Activated CD4-positive, CD25-positive, alpha-beta regulatory T cell treated with anti-CD3 and anti-CD28 coated beads, Interleukin-2, amount 50 U/mL, for 72 hours (primary cell): ENCODE measurements at regions not wholly inside any gene's neighbourhood (a gene's known extent, or its start where the extent isn't known, plus 50 kb on each side); places are given as distances from the start of the nearest gene placed in this dataset.
"Not testable (repeated sequence)": the region's sequence is repeated elsewhere in the genome, so short reads cannot be mapped to it uniquely, and the experiment has no call there.

Experiments
- DNase-seq: peaks from one replicate; pipeline ENCODE4 v3.0.0; 2021

GRCh38 chr10:62669341-62669740 lies 135.2 kb upstream of the ADO start:
- DNase-seq = no peak

DNA sequence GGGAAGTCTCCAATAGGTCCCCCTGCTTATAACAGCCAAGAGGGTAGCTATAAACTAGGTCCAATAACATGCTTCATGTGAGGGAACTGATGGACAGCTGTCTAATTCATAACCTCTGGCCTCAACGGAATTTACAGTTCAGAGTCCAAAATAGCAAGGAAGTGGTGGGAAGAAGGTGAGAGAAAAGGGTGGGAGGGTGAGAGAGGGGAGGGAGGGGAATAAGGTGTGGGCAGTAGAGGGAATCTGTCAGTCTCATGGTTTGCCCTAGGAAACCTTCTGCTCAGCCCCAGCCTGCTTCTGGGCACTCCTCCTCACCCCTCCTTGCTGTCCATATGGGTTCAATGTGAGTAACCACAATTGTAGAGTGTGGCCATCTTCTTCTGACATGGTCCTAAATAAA lies 133.4 kb upstream of the ADO start:
- no peak for DNase-seq

DNA sequence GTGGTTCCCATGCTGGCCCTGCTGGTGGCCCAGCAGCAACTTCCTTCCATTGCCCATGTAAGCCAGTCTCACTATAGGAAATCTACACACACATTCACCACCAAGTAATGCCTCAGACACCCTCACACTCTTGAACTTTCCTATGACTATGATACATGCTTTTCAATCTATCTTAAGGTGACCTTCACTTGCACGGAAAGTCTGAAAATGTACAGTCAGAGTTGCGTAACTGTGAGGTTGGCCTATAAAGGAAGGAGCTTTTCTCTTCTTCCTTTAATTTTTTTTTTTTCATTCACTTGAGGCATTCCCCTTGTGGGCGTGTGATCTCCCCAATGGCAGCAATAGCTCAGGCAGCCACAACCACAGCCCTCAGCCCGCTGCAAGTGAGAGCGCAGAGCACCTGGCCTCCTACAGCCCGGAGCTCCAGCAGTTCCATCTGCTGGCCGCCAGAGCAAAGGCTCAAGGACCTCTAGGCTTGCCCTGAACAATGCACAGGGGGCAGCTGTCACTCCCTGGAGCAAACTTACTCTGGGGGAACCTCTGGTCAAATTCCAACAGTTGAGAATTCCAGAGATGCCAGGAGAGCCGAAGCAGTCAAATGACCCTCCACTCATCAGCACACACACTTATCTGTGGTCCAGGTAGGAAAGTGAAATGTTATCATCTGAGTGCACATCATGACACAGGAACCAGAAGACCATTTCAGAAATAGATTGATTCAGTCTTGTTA lies 123.1 kb upstream of the ADO start:
- peak; percentile 67 for DNase-seq

DNA sequence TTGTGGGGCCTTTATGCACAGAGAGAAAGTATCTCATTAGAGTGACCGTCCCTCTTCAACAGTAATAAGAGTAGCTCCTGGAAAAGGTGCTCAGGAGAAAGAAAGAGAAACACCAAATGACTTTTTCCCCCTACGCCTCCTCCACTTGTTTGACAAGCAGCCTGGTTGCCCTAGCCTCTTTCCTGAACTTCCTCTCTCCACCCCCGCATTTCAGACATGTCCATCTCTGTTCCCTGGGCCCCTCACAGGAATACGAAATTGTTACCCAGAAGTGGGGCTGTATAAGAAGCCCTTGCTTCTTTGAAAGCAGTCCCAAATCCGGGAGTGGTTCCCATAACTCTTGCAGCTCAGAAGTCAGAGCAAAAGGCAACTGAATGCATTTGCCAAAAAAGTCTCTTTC lies 119.6 kb upstream of the ADO start:
- no peak for DNase-seq

- DNase-seq = no peak
These were observed 117.2 kb upstream of the ADO start for GRCh38 chr10:62687230-62687748.

DNA sequence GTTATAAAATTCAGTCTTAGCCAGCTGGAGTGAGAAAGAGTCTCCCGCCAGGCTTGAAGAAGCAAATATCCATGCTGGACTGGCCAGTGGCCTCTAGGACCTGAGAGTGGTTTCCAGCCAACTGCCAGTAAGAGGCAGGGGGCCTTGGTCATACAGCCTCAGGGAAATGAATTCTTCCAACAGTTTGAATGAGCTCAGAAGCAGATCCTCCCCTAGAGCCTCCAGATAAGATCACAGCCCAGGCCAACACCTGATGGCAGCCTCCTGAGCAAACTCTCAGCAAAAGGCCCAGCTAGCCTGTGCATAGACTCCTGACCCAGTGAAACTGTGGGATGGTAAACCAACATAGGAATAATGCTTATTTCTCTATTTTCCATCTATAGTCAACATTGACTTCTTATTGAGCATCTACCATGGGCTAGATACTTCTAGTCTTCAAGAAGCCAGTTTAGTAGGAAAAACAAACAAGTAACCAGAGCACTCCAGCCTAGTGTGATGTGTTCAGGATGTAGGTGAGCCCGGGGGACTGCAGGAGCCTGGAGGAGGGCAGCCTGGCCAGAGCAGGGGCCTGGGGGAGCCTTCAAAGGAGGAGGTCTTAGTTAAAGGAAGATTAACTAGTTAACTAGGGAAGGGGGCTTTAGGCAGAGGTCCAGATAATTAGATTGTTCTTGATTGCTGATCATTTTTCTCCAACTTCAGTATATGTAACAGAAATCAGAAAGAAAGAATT lies 115.4 kb upstream of the ADO start:
- DNase-seq = no peak

DNA sequence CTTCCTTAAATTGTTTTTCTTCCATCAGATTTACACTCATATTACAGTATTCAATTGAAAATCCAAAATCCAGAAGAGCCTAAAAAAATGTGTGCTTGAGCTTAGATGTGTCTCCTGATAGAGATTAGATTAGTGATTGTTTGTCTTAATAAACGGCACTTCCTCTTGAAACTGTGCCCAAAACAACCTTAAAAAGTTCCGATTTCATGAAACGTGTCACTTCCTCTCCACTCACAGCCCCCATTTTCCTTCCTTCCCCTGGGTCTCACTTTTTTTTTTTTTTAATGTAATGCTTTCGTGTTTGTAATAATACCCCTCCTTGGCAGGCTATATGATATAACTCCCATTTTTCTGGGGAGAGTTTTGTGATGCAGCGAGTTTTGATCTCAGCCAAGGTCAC lies 114.8 kb upstream of the ADO start:
- DNase-seq = no peak

GRCh38 chr10:62690703-62691102 lies 113.8 kb upstream of the ADO start:
- DNase-seq = no peak

DNA sequence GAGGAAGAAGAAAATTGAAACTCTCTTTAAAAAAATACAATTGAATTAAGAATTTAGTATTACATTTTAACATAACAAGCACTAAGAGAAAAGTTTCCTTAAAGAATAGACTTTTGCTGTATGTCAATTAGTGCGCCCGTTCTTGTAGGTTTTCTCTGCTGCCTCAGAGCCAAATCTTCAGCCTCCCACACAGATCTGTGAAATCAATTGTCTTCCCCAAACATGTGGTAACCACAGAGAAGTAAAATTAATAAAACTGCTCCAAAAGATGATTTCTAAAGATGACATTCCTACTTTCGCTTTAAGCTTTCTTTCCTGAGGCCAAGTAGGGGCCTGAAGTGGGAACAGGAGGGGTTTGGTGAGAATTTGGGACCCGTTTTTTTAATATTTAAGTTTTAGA lies 113.2 kb upstream of the ADO start:
- DNase-seq = no peak

DNA sequence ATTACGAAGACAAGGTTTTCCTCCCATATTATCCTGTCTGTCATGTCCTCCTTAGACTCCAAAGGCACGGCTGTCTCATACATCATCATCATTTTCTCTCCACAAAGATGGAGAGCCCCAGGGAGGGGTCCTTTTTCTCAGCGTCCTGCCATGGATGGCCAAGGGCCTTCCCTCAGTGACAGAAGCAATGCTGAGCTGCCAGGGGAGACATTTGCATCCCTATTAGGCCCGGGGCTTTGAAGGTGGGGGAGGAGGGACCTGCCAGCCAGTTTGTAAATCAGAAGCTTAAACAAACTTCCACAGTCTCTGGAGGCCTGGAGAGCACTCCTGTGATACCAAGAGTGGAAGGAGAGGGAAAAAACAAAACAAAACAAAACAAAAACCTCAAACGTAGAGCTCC lies 112.4 kb upstream of the ADO start:
- DNase-seq = no peak

DNA sequence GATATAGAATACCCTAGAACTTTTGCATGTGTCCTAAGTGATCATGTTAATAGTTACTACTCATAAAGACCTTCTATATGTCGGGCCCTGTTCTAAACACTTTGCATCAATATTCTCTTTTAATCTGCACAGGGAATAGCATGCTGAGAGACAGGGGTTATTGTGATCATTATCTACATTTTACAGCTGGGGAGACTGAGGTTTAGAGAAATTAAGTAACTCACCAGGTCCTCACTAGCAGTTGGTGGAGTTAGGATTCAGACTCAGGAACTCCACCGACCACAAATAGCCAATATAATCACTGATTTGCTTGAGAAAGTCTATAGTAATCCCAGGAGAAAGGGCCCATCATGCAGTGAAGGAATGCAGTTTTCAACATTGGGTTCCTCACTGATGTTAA lies 111.2 kb upstream of the ADO start:
- no peak for DNase-seq

- no peak for DNase-seq
These were observed 109.9 kb upstream of the ADO start for GRCh38 chr10:62694537-62695126.

- no peak for DNase-seq
These were observed 107.7 kb upstream of the ADO start for GRCh38 chr10:62696798-62697197.

DNA sequence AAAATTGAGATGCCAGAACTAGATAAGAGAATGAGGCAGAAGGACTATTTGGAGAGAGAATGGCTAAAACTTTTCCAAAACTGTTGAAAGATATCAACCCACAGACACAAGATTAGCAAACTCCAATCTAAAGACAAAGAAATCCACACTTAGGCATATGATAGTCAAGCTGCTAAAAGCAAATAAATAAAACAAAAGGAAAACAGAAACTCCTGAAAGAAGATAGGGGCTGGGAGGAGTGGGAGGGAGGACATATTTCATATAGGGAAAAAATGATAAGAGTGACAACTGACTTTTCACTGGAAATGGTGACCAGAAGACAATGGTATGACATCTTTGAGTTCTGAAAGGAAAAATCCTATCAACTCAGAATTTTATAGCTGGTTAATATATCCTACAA lies 105.4 kb upstream of the ADO start:
- DNase-seq = no peak

DNA sequence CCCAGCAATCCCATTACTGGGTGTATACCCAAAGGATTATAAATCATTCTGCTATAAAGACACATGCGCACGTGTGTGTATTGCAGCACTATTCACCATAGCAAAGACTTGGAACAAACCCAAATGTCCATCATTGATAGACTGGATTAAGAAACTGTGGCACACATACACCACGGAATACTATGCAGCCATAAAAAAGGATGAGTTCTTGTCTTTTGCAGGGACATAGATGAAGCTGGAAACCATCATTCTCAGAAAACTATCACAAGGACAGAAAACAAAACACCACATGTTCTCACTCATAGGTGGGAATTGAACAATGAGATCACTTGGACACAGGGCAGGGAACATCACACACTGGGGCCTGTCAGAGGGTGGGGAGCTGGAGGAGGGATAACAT lies 100.4 kb upstream of the ADO start:
- DNase-seq = not testable (repeated sequence)

GRCh38 chr10:62705789-62706188 lies 98.7 kb upstream of the ADO start:
- no peak for DNase-seq

DNA sequence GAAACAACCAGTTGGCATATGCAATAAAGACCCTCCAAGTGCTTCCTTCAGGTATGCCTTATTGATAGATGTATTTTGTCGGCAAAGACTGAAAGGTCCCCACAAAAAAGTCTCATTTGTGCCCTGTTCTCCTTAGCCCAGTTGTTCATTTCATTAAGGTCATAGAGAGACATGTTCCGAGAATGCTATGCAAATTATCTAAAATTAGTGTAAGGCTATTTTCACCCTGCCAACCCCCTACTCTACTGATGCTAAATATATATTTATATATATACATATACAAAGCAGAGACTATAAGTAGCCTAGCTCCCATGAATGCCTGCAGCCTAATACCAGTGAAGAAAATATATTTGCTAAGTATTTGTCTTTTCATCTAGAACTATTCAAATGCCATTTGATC lies 96.7 kb upstream of the ADO start:
- no peak for DNase-seq

DNA sequence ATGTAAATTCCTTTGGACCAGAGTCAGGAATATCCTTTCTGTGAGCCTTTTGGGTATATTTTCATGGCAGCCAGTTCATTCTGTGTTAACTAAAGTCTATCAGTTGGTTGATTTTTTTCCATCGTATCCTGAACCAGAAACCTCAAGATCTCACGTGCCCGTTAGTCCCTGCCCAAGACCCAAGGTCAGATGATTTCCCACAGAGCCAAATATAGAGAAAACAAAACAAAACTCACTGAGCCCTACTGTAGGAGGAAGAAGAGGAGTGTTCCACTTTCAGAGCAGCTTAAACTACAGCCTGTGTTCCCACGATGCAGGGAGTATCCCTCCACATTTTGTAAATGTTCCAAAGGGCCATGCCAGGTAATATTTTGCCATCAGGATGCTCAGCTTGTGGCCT lies 96.0 kb upstream of the ADO start:
- no peak for DNase-seq

- DNase-seq = no peak
These were observed 95.3 kb upstream of the ADO start for GRCh38 chr10:62709200-62709599.

- no peak for DNase-seq
These were observed 94.3 kb upstream of the ADO start for GRCh38 chr10:62710182-62710581.

GRCh38 chr10:62715383-62715782 lies 89.1 kb upstream of the ADO start:
- DNase-seq = no peak

DNA sequence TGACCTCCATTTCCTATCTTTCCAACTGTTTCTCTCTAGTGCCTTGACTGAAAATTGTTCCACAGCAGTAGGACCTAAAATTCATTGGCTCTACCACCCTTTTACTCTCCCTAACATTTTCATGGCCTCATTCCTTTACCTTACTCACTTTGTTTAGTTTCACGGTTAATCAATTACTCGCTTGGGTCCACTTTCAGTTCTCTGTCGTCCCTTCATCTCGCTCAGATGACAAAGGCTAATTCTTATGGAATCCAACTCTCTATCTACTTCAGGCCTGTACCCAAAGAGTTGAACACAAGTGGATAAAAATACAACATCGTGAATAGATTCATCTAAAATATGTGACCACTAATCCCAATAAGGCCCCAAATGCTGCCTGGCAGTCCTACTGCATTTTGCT lies 85.9 kb upstream of the ADO start:
- no peak for DNase-seq

- DNase-seq = no peak
These were observed 85.5 kb upstream of the ADO start for GRCh38 chr10:62719061-62719460.

DNA sequence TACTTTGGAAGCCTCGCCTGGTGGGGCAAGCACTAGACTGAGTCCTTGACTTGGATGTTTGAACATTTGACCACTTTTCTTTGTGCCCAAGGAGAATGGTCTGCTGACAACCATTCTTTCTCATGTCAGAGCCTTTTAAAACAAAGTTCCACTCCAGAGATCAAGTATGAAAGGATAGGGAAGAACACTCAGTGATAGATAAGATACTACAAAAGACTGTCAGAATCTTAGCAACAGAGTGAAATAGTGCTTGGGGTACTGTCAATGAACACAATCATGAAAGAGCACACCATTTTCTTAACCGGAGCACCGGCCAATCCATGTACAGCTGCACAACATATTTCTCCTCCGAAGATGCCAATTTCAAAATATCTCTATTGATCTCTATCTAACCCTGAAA lies 82.8 kb upstream of the ADO start:
- DNase-seq = no peak
